ENCODE measurements at regions not wholly inside any gene's neighbourhood (a gene's known extent, or its start where the extent isn't known, plus 50 kb on each side); places are given as distances from the start of the nearest gene placed in this dataset.

DNA sequence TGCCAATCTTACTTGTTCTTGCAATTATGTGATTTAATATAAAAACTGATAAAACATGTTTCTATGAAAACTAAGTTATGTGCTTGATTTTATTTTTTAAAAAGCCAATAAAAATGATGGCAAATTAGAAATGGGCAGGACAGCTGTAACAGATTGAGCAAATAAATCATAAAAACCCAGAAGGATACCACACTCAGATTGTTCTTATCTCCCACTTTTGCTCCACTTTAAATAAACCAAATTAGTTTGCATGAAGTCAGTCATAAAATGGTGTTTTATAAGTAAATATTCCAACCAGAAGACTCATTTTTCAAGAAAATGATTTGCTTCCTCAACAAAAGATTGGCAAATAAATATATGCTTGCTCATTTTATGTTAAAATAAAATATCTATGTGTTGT lies 307.9 kb upstream of the G2E3 start (continued):
- TF ChIP-seq, protein P1, sequence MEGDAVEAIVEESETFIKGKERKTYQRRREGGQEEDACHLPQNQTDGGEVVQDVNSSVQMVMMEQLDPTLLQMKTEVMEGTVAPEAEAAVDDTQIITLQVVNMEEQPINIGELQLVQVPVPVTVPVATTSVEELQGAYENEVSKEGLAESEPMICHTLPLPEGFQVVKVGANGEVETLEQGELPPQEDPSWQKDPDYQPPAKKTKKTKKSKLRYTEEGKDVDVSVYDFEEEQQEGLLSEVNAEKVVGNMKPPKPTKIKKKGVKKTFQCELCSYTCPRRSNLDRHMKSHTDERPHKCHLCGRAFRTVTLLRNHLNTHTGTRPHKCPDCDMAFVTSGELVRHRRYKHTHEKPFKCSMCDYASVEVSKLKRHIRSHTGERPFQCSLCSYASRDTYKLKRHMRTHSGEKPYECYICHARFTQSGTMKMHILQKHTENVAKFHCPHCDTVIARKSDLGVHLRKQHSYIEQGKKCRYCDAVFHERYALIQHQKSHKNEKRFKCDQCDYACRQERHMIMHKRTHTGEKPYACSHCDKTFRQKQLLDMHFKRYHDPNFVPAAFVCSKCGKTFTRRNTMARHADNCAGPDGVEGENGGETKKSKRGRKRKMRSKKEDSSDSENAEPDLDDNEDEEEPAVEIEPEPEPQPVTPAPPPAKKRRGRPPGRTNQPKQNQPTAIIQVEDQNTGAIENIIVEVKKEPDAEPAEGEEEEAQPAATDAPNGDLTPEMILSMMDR (conservative IDR thresholded peaks at IDR 0.05; ENCODE audit: low read depth in 2 of 2), result no peak
- no peak for TF ChIP-seq CREB1 (CRISPR knock-in tag; IDR thresholded peaks at IDR 0.05; ENCODE audit: low read depth)

- Histone ChIP-seq H3K9me2 (ENCODE audit: insufficient read depth) (peaks cover 11% of the 10 kb centered on the region; the same call in 1 of the 2 replicates), H3K4me2 (no peak overlapping the region), H3K27ac (ENCODE audit: low read depth) (no peak overlapping the region), H3K4me3 (no peak overlapping the region), H3F3A (replicated peaks; ENCODE audit: low read depth) (no peaks in the 10 kb centered on the region), H3K36me3 (ENCODE audit: insufficient read depth) (no peaks in the 10 kb centered on the region), H3K4me1 (ENCODE audit: insufficient read depth) (peaks cover 19% of the 10 kb centered on the region), H3K27me3 (ENCODE audit: insufficient read depth) (no peaks in the 10 kb centered on the region), H3K79me2 (replicated peaks; ENCODE audit: insufficient read depth) (no peaks in the 10 kb centered on the region), H4K20me1 (replicated peaks; ENCODE audit: insufficient read depth) (no peaks in the 10 kb centered on the region), H2AFZ (no peak overlapping the region)
- Mint-ChIP-seq H3K4me3 (no peak overlapping the region), H3K27ac (no peak overlapping the region), H3K36me3 (ENCODE audit: low read depth) (peaks cover 4% of the 10 kb centered on the region; the same call in 2 of the 3 replicates), H3K9me3 (peaks cover 9% of the 10 kb centered on the region; the same call in 2 of the 3 replicates), H3K4me1 (peaks cover 14% of the 10 kb centered on the region), H3K27me3 (ENCODE audit: insufficient read depth, low read depth, poor library complexity) (no peaks in the 10 kb centered on the region)
- DNase-seq (ENCODE audit: low spot score), result no peak
- no peak for ATAC-seq
- TF ChIP-seq ZNF462 (CRISPR knock-in tag; IDR thresholded peaks at IDR 0.05) (no peak), JUNB (IDR thresholded peaks at IDR 0.05; ENCODE audit: unreplicated experiment) (no peak), NANOG (IDR thresholded peaks at IDR 0.05; ENCODE audit: borderline replicate concordance) (no peak), EZH2 (IDR thresholded peaks at IDR 0.05; ENCODE audit: low read depth, unreplicated experiment) (no peak), STAT1 (IDR thresholded peaks at IDR 0.05; ENCODE audit: unreplicated experiment) (no peak), ZNF331 (CRISPR knock-in tag; IDR thresholded peaks at IDR 0.05; ENCODE audit: low read depth) (no peak), EZH2phosphoT487 (IDR thresholded peaks at IDR 0.05; ENCODE audit: unreplicated experiment) (no peak), CREB1 (CRISPR knock-in tag; IDR thresholded peaks at IDR 0.05; ENCODE audit: low read depth) (no peak)
- TF ChIP-seq, protein P1 (conservative IDR thresholded peaks at IDR 0.05; ENCODE audit: low read depth in 2 of 2), result no peak
- TF ChIP-seq, protein P2, sequence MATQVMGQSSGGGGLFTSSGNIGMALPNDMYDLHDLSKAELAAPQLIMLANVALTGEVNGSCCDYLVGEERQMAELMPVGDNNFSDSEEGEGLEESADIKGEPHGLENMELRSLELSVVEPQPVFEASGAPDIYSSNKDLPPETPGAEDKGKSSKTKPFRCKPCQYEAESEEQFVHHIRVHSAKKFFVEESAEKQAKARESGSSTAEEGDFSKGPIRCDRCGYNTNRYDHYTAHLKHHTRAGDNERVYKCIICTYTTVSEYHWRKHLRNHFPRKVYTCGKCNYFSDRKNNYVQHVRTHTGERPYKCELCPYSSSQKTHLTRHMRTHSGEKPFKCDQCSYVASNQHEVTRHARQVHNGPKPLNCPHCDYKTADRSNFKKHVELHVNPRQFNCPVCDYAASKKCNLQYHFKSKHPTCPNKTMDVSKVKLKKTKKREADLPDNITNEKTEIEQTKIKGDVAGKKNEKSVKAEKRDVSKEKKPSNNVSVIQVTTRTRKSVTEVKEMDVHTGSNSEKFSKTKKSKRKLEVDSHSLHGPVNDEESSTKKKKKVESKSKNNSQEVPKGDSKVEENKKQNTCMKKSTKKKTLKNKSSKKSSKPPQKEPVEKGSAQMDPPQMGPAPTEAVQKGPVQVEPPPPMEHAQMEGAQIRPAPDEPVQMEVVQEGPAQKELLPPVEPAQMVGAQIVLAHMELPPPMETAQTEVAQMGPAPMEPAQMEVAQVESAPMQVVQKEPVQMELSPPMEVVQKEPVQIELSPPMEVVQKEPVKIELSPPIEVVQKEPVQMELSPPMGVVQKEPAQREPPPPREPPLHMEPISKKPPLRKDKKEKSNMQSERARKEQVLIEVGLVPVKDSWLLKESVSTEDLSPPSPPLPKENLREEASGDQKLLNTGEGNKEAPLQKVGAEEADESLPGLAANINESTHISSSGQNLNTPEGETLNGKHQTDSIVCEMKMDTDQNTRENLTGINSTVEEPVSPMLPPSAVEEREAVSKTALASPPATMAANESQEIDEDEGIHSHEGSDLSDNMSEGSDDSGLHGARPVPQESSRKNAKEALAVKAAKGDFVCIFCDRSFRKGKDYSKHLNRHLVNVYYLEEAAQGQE (IDR thresholded peaks at IDR 0.05; ENCODE audit: unreplicated experiment), result no peak
Measured at GRCh38 chr14:30251557-30252100, 307.3 kb upstream of the G2E3 start.

Measured in GM23338 (cell line).